IMR-90 (cell line): ENCODE measurements at regions not wholly inside any gene's neighbourhood (a gene's known extent, or its start where the extent isn't known, plus 50 kb on each side); places are given as distances from the start of the nearest gene placed in this dataset.

ENCODE experiments used
- ATAC-seq: fragments of 200-7000 bp; cut with Tn5 transposase; 2 replicates; pipeline ENCODE4 v1.9.1; 2020; ENCODE audit warnings: low read depth, mild to moderate bottlenecking, moderate library complexity
- BruUV-seq: library from RNA; stranded (reverse); fragments of 400-500 nt; replicated peaks from 2 replicates; lab custom pipeline; 2021; lab: Mats Ljungman, UMichigan
- CTCF ChIA-PET: fragments of 300-600 bp; formaldehyde crosslinking; extraction: SDS; loops from one replicate; lab custom pipeline; 2021; ENCODE audit warnings: antibody characterized with exemption; lab: Yijun Ruan, JAX
- POLR2A ChIA-PET: fragments of 300-600 bp; sonication (Branson Sonifier 250); formaldehyde crosslinking; loops from one replicate; lab custom pipeline; 2022; ENCODE audit warnings: antibody characterized with exemption; ENCODE audit not compliant: unreplicated experiment; lab: Charles Lee
- DNase-seq: peaks from one replicate; pipeline ENCODE4 v3.0.0; 2013
- H2AFZ ChIP-seq: replicated peaks from 2 replicates; pipeline ENCODE3; 2013; ENCODE audit warnings: low read length, mild to moderate bottlenecking; ENCODE audit not compliant: poor library complexity
- H2AK5ac ChIP-seq: 2 replicates; pipeline ENCODE4 v1.6.1; 2013; ENCODE audit warnings: low read depth, low read length, inconsistent platforms
- H2AK9ac ChIP-seq: replicated peaks from 2 replicates; pipeline ENCODE3; 2013; ENCODE audit warnings: mild to moderate bottlenecking, low read depth, low read length, moderate library complexity; ENCODE audit not compliant: poor library complexity
- H2BK120ac ChIP-seq: 2 replicates; pipeline ENCODE4 v1.6.1; 2013; ENCODE audit warnings: low read depth, low read length, inconsistent platforms
- H2BK15ac ChIP-seq: 3 replicates; pipeline ENCODE4 v1.6.1; 2013; ENCODE audit warnings: low read depth, low read length, inconsistent platforms
- H2BK20ac ChIP-seq: 2 replicates; pipeline ENCODE4 v1.6.1; 2013; ENCODE audit warnings: low read depth, mild to moderate bottlenecking, inconsistent platforms, low read length, moderate library complexity
- H2BK5ac ChIP-seq: 2 replicates; pipeline ENCODE4 v1.6.1; 2013; ENCODE audit warnings: mild to moderate bottlenecking, low read depth, low read length, inconsistent platforms; ENCODE audit not compliant: poor library complexity, severe bottlenecking
- H3K14ac ChIP-seq: replicated peaks from 2 replicates; pipeline ENCODE4 v1.6.1; 2013; ENCODE audit warnings: low read depth, low read length, inconsistent platforms
- H3K18ac ChIP-seq: 2 replicates; pipeline ENCODE4 v1.6.1; 2013; ENCODE audit warnings: low read depth, low read length, control low read depth
- H3K23ac ChIP-seq: 2 replicates; pipeline ENCODE4 v1.6.1; 2013; ENCODE audit warnings: low read depth, low read length, inconsistent platforms
- H3K27ac ChIP-seq: 2 replicates; pipeline ENCODE4 v1.5.1; 2013; ENCODE audit warnings: mild to moderate bottlenecking, control low read depth, low read length; ENCODE audit not compliant: insufficient read depth
- H3K27me3 ChIP-seq: 2 replicates; pipeline ENCODE4 v1.6.1; 2013; ENCODE audit warnings: low read length; ENCODE audit not compliant: control insufficient read depth, insufficient read depth
- H3K36me3 ChIP-seq: 2 replicates; pipeline ENCODE4 v1.6.1; 2013; ENCODE audit warnings: low read length, mixed read lengths; ENCODE audit not compliant: control insufficient read depth, insufficient read depth
- H3K4ac ChIP-seq: 2 replicates; pipeline ENCODE4 v1.6.1; 2013; ENCODE audit warnings: low read depth, low read length, inconsistent platforms
- H3K4me1 ChIP-seq: 2 replicates; pipeline ENCODE4 v1.6.1; 2013; ENCODE audit warnings: low read length, mixed read lengths; ENCODE audit not compliant: control insufficient read depth, insufficient read depth
- H3K4me2 ChIP-seq: 2 replicates; pipeline ENCODE4 v1.6.1; 2013; ENCODE audit warnings: low read depth, mild to moderate bottlenecking, control low read depth, low read length, moderate library complexity
- H3K4me3 ChIP-seq: 2 replicates; pipeline ENCODE4 v1.5.1; 2013; ENCODE audit warnings: low read depth, mild to moderate bottlenecking, control low read depth, low read length, moderate library complexity; ENCODE audit not compliant: insufficient read depth
- H3K56ac ChIP-seq: 2 replicates; pipeline ENCODE4 v1.6.1; 2013; ENCODE audit warnings: low read length, inconsistent platforms; ENCODE audit not compliant: insufficient read depth; ENCODE audit errors: extremely low read depth
- H3K79me1 ChIP-seq, 2 experiments: 2 replicates each; pipeline ENCODE4 v1.6.1; 2013; ENCODE audit warnings: low read length in 2 of 2, inconsistent platforms in 1 of 2, low read depth in 1 of 2
- H3K9ac ChIP-seq: 2 replicates; pipeline ENCODE4 v1.6.1; 2013; ENCODE audit warnings: low read depth, low read length, control low read depth
- H3K9me1 ChIP-seq: 2 replicates; pipeline ENCODE4 v1.6.1; 2013; ENCODE audit warnings: low read length, inconsistent platforms; ENCODE audit not compliant: insufficient read depth
- H3K9me3 ChIP-seq: 2 replicates; pipeline ENCODE4 v1.6.1; 2013; ENCODE audit warnings: low read length; ENCODE audit not compliant: control insufficient read depth, insufficient read depth
- H4K20me1 ChIP-seq: 2 replicates; pipeline ENCODE4 v1.6.1; 2013; ENCODE audit warnings: low read length, inconsistent platforms; ENCODE audit not compliant: insufficient read depth
- H4K5ac ChIP-seq: 2 replicates; pipeline ENCODE4 v1.6.1; 2013; ENCODE audit warnings: mild to moderate bottlenecking, low read depth, low read length, control low read depth
- H4K8ac ChIP-seq, 2 experiments: 2 replicates each; pipeline ENCODE4 v1.6.1; 2013; ENCODE audit warnings: low read depth in 2 of 2, low read length in 2 of 2, control low read depth in 1 of 2, inconsistent platforms in 1 of 2
- H4K91ac ChIP-seq: 2 replicates; pipeline ENCODE4 v1.6.1; 2013; ENCODE audit warnings: low read depth, low read length, inconsistent platforms; ENCODE audit not compliant: insufficient read depth
- CEBPB ChIP-seq: IDR thresholded peaks from 2 replicates; pipeline ENCODE4 v1.6.1; 2012; ENCODE audit warnings: low read depth, low read length, improper control_type of control experiment
- CHD1 ChIP-seq: IDR thresholded peaks from 2 replicates; pipeline ENCODE4 v1.6.1; 2012; ENCODE audit warnings: low read depth, low read length, improper control_type of control experiment
- CTCF ChIP-seq: conservative IDR thresholded peaks from 2 replicates; pipeline ENCODE4 v1.5.1; 2012; ENCODE audit warnings: mild to moderate bottlenecking, low read depth, low read length, improper control_type of control experiment
- FOS ChIP-seq: fragments of 150-350 bp; IDR thresholded peaks from 2 replicates; pipeline ENCODE4 v1.6.1; 2016; ENCODE audit warnings: low read depth, low read length
- MAZ ChIP-seq: IDR thresholded peaks from 2 replicates; pipeline ENCODE4 v1.6.1; 2012; ENCODE audit warnings: low read depth, mild to moderate bottlenecking, low read length, improper control_type of control experiment, moderate library complexity, borderline replicate concordance
- POLR2A ChIP-seq: IDR thresholded peaks from 2 replicates; pipeline ENCODE4 v1.6.1; 2012; ENCODE audit warnings: mild to moderate bottlenecking, low read depth, low read length
- RAD21 ChIP-seq: IDR thresholded peaks from 2 replicates; pipeline ENCODE4 v1.6.1; 2012; ENCODE audit warnings: low read length, improper control_type of control experiment
- RCOR1 ChIP-seq: IDR thresholded peaks from 2 replicates; pipeline ENCODE4 v1.6.1; 2012; ENCODE audit warnings: mild to moderate bottlenecking, low read length, improper control_type of control experiment; ENCODE audit not compliant: insufficient replicate concordance
- RFX5 ChIP-seq: IDR thresholded peaks from 2 replicates; pipeline ENCODE4 v1.8.0; 2012; ENCODE audit warnings: low read depth, mild to moderate bottlenecking, low read length, moderate library complexity
- SMC3 ChIP-seq: fragments of 150-350 bp; IDR thresholded peaks from 2 replicates; pipeline ENCODE4 v1.6.1; 2016; ENCODE audit warnings: low read depth, mild to moderate bottlenecking, antibody characterized with exemption, low read length, moderate library complexity
- WGBS, 2 experiments: methylation state at CpG; one replicate each; pipeline versions ENCODE4 v1.1.5 to v1.1.7; 2013; ENCODE audit warnings: missing lambda C conversion rate in 2 of 2; ENCODE audit not compliant: insufficient read length in 1 of 2; ENCODE audit errors: extremely low coverage in 2 of 2; 5-methylcytosine and 5-hydroxymethylcytosine counted together
- dilution Hi-C: fragments of 300-500 bp; cut with HindIII; formaldehyde crosslinking; loops from one replicate; pipeline ENCODE4 v1.14.3; 2018; ENCODE audit warnings: low sequenced_read_pairs; ENCODE audit not compliant: unreplicated experiment
- in situ Hi-C: fragments of 300-500 bp; cut with MboI; formaldehyde crosslinking; loops from 3 replicates; pipeline ENCODE4 v1.14.3; 2019; ENCODE audit warnings: low sequenced_read_pairs, inconsistent platforms, mixed read lengths
- intact Hi-C: fragments of 100-400 bp; cut with micrococcal nuclease; formaldehyde crosslinking; loops from 2 replicates; pipeline ENCODE4 v1.10.0; 2022
- TF ChIP-seq, protein P1 (sequence below): fragments of 150-350 bp; IDR thresholded peaks from 2 replicates; pipeline ENCODE4 v1.6.1; 2017; ENCODE audit warnings: mild to moderate bottlenecking, antibody characterized with exemption, low read length, low read depth

- Histone ChIP-seq H2BK15ac (no peak overlapping the region), H2BK20ac (no peak overlapping the region), H2AK5ac (no peak overlapping the region), H3K4me2 (no peak overlapping the region), H3K4me3 (no peak overlapping the region), H3K9me3 (peaks cover 6% of the 10 kb centered on the region), H3K14ac (no peak overlapping the region), H2BK5ac (no peak overlapping the region), H3K9ac (no peak overlapping the region), H3K56ac (no peak overlapping the region), H2AK9ac (no peak overlapping the region), H3K4me1 (no peaks in the 10 kb centered on the region), H3K23ac (no peak overlapping the region), H3K27ac (no peak overlapping the region), H3K18ac (no peak overlapping the region), H3K9me1 (no peaks in the 10 kb centered on the region), H4K5ac (no peak overlapping the region), H3K79me1 (no peaks in the 10 kb centered on the region), H3K4ac (no peak overlapping the region; the same call in 1 of the 2 replicates), H3K27me3 (no peaks in the 10 kb centered on the region), H3K36me3 (no peaks in the 10 kb centered on the region), H2AFZ (no peak overlapping the region), H4K20me1 (no peaks in the 10 kb centered on the region), H4K91ac (no peak overlapping the region), H2BK120ac (no peak overlapping the region), H4K8ac (no peak overlapping the region)
- dilution Hi-C loops (no loop called here), intact Hi-C loops (no loop called here), in situ Hi-C loops (no loop called here)
- TF ChIP-seq SMC3 (no peak), RCOR1 (no peak), RAD21 (no peak), CEBPB (no peak), POLR2A (no peak), RFX5 (no peak), FOS (no peak), CTCF (no peak), MAZ (no peak), CHD1 (no peak)
- TF ChIP-seq, protein P1, sequence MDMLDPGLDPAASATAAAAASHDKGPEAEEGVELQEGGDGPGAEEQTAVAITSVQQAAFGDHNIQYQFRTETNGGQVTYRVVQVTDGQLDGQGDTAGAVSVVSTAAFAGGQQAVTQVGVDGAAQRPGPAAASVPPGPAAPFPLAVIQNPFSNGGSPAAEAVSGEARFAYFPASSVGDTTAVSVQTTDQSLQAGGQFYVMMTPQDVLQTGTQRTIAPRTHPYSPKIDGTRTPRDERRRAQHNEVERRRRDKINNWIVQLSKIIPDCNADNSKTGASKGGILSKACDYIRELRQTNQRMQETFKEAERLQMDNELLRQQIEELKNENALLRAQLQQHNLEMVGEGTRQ, result no peak
- WGBS, 2 experiments, result 40% methylated on average over 1 of the region's 3 CpGs; no CpG with 5 or more reads in 1 of the 2 experiments
- ChIA-PET CTCF (no interaction called here), POLR2A (no interaction called here)
- BruUV-seq, result no TSS peak
- ATAC-seq (no peak), DNase-seq (no peak)
These were observed 153.5 kb upstream of the USP24 start for GRCh38 chr1:55368698-55369097.
